Thyroid gland (tissue), 4 donors: ENCODE measurements at regions not wholly inside any gene's neighbourhood (a gene's known extent, or its start where the extent isn't known, plus 50 kb on each side); places are given as distances from the start of the nearest gene placed in this dataset.

Experiments
- DNase-seq, 2 donors: peaks; one replicate each; pipeline ENCODE4 v3.0.0-alpha.2; 2019
- H3K27ac ChIP-seq, 3 donors: fragments of 200-600 bp; sonication (generic); 1 replicate in 2 of 3; 2 replicates in 1 of 3; pipeline ENCODE4 v1.5.1; 2016 to 2019; ENCODE audit warnings: mild to moderate bottlenecking in 1 of 3, moderate library complexity in 1 of 3
- H3K27me3 ChIP-seq: fragments of 200-600 bp; sonication (generic); one replicate; pipeline ENCODE4 v1.5.1; 2019
- H3K36me3 ChIP-seq, 2 donors: fragments of 200-600 bp; sonication (generic); one replicate each; pipeline ENCODE4 v1.5.1; 2016 to 2019
- H3K4me1 ChIP-seq, 2 donors: fragments of 200-600 bp; sonication (generic); one replicate each; pipeline ENCODE4 v1.5.1; 2017 to 2019
- H3K4me3 ChIP-seq, 3 donors: fragments of 200-600 bp; sonication (generic); replicated peaks in 1 of 3; 1 replicate in 2 of 3; 2 replicates in 1 of 3; pipeline ENCODE4 v1.5.1; 2016; ENCODE audit warnings: mild to moderate bottlenecking in 1 of 3
- H3K9me3 ChIP-seq: fragments of 200-600 bp; sonication (generic); one replicate; pipeline ENCODE4 v1.5.1; 2017
- CTCF ChIP-seq, 6 experiments: fragments of 200-600 bp in 3 of 6; fragments of 450-650 bp in 3 of 6; sonication (generic) in 3 of 6; IDR thresholded peaks; one replicate each; pipeline ENCODE4 v1.5.1; 2016 to 2019; ENCODE audit warnings: antibody characterized with exemption in 6 of 6, mild to moderate bottlenecking in 2 of 6, inconsistent platforms in 1 of 6, moderate library complexity in 1 of 6
- POLR2A ChIP-seq, 2 donors: fragments of 450-650 bp; IDR thresholded peaks; one replicate each; pipeline ENCODE4 v1.6.1; 2017; ENCODE audit warnings: antibody characterized with exemption in 2 of 2, mild to moderate bottlenecking in 2 of 2, moderate library complexity in 1 of 2
- WGBS, 2 donors: methylation state at CpG; one replicate each; pipeline ENCODE4 v1.1.5; 2017; 5-methylcytosine and 5-hydroxymethylcytosine counted together
- intact Hi-C: fragments of 100-400 bp; cut with DNase I; formaldehyde crosslinking; loops from one replicate; pipeline ENCODE4 v1.15.1; 2023

- WGBS, 2 donors: 97 to 100% methylated on average over 1 of the region's 1 CpG
- DNase-seq: no peak
These were observed 592.7 kb downstream of the INHBA start for GRCh38 chr7:41110186-41110585.

GRCh38 chr7:41108821-41109220 lies 594.1 kb downstream of the INHBA start:
- TF ChIP-seq CTCF (IDR thresholded peaks at IDR 0.05): no peak
- DNase-seq: no peak
- intact Hi-C loops: no loop called here
- Histone ChIP-seq H3K9me3 (no peaks in the 10 kb centered on the region), H3K27me3 (no peaks in the 10 kb centered on the region), H3K4me1 (peaks cover 0 to 5% of the 10 kb centered on the region in 2 donors), H3K36me3 (no peaks in the 10 kb centered on the region), H3K4me3 (no peak overlapping the region), H3K27ac (no peak overlapping the region)

More at GRCh38 chr7:41110186-41110585, 592.7 kb downstream of the INHBA start:
- intact Hi-C loops: no loop called here
- Histone ChIP-seq H3K27me3 (no peaks in the 10 kb centered on the region), H3K36me3 (no peaks in the 10 kb centered on the region), H3K4me1 (peaks cover 0 to 5% of the 10 kb centered on the region in 2 donors), H3K27ac (no peak overlapping the region), H3K4me3 (no peak overlapping the region), H3K9me3 (no peaks in the 10 kb centered on the region)
- no peak for TF ChIP-seq CTCF (IDR thresholded peaks at IDR 0.05)
- TF ChIP-seq POLR2A (IDR thresholded peaks at IDR 0.05): no peak

GRCh38 chr7:41107938-41108448 lies 594.9 kb downstream of the INHBA start:
- Histone ChIP-seq H3K9me3 (no peaks in the 10 kb centered on the region), H3K36me3 (no peaks in the 10 kb centered on the region), H3K4me1 (peaks cover 0 to 5% of the 10 kb centered on the region in 2 donors), H3K27me3 (no peaks in the 10 kb centered on the region), H3K4me3 (no peak overlapping the region), H3K27ac (no peak overlapping the region)
- no peak for DNase-seq
- no peak for TF ChIP-seq CTCF (IDR thresholded peaks at IDR 0.05)
- TF ChIP-seq POLR2A (IDR thresholded peaks at IDR 0.05): no peak
- 68 to 75% methylated on average over 6 of the region's 6 CpGs for WGBS, 2 donors
- intact Hi-C loops: no loop called here

GRCh38 chr7:41107330-41107937 lies 595.5 kb downstream of the INHBA start:
- H3K4me1 ChIP-seq: peaks cover 0 to 5% of the 10 kb centered on the region in 2 donors
- no peaks in the 10 kb centered on the region for H3K27me3 ChIP-seq
- TF ChIP-seq POLR2A (IDR thresholded peaks at IDR 0.05): no peak
- no peak for TF ChIP-seq CTCF (IDR thresholded peaks at IDR 0.05)
- no peak overlapping the region for H3K4me3 ChIP-seq
- no peak for DNase-seq
- no peaks in the 10 kb centered on the region for H3K36me3 ChIP-seq
- 82% methylated on average over 8 of the region's 8 CpGs for WGBS, 2 donors
- H3K9me3 ChIP-seq: no peaks in the 10 kb centered on the region
- intact Hi-C loops: no loop called here
- no peak overlapping the region for H3K27ac ChIP-seq

GRCh38 chr7:41104631-41105030 lies 598.3 kb downstream of the INHBA start:
- H3K27ac ChIP-seq: no peak overlapping the region
- H3K27me3 ChIP-seq: no peaks in the 10 kb centered on the region
- H3K4me1 ChIP-seq: peaks cover 0 to 5% of the 10 kb centered on the region in 2 donors
- H3K4me3 ChIP-seq: no peak overlapping the region
- H3K9me3 ChIP-seq: no peaks in the 10 kb centered on the region
- no peak for DNase-seq
- WGBS, 2 donors: 74 to 76% methylated on average over 1 of the region's 1 CpG
- no peaks in the 10 kb centered on the region for H3K36me3 ChIP-seq
- TF ChIP-seq POLR2A (IDR thresholded peaks at IDR 0.05) (no peak), CTCF (IDR thresholded peaks at IDR 0.05) (no peak)
- intact Hi-C loops: no loop called here
